H7 (cell line): ENCODE measurements at regions not wholly inside any gene's neighbourhood (a gene's known extent, or its start where the extent isn't known, plus 50 kb on each side); places are given as distances from the start of the nearest gene placed in this dataset.
A peak's percentile ranks its signal among the peaks of the same experiment; 100 is the strongest.

ENCODE experiments used
- DNase-seq: peaks from one replicate; pipeline ENCODE4 v3.0.0; 2012
- H3K27me3 ChIP-seq: 2 replicates; pipeline ENCODE4 v1.6.0; 2011; ENCODE audit warnings: mild to moderate bottlenecking, low read length; ENCODE audit not compliant: control insufficient read depth, insufficient read depth
- H3K36me3 ChIP-seq: replicated peaks from 2 replicates; pipeline ENCODE4 v1.5.1; 2011; ENCODE audit warnings: low read length; ENCODE audit not compliant: control insufficient read depth, insufficient read depth
- H3K4me3 ChIP-seq: 2 replicates; pipeline ENCODE4 v1.5.1; 2011; ENCODE audit warnings: low read depth, mild to moderate bottlenecking, control low read depth, low read length, moderate library complexity; ENCODE audit not compliant: insufficient read depth

DNA sequence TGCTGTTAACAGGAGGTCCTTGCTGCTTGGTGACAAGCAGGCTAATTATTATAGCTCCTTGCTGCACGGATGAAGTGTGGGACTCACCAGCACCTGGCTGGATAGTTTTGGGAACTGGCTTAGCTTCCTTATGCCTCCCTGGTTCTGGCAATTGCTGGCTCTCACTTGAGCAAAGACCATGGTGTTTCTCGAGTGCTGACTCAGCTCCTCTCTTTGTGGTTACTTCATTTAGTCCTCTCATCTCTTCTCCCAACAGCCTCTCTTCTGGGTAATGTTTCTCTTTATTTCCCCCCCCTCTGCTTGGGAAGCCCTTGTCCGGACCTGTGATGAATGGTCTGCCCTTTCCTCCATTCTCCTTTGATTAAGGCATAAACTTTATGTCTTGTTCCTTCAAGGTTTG lies 100.4 kb downstream of the CBLL2 start:
- Histone ChIP-seq H3K4me3 (no peak overlapping the region), H3K36me3 (no peaks in the 10 kb centered on the region), H3K27me3 (no peaks in the 10 kb centered on the region)
- DNase-seq = no peak

DNA sequence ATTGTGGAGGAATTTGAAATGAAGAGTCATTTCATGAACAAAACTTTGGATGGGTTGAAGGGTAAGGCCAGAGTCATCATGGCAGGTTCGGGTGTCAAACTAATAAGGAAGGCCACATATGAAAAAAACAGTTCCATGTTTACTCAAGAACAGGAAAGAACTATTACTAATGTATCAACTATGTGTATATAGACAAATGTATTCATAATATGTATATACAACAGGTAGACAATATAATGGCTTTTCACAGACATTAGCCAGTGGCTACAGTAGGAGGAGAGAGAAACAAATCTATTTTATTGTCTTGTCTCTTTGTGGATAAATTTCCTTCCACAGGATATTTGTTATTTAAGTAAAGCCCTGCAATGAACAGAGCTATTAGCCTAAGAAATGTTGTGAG lies 101.1 kb downstream of the CBLL2 start:
- H3K27me3 ChIP-seq = no peaks in the 10 kb centered on the region
- no peaks in the 10 kb centered on the region for H3K36me3 ChIP-seq
- no peak overlapping the region for H3K4me3 ChIP-seq
- no peak for DNase-seq

DNA sequence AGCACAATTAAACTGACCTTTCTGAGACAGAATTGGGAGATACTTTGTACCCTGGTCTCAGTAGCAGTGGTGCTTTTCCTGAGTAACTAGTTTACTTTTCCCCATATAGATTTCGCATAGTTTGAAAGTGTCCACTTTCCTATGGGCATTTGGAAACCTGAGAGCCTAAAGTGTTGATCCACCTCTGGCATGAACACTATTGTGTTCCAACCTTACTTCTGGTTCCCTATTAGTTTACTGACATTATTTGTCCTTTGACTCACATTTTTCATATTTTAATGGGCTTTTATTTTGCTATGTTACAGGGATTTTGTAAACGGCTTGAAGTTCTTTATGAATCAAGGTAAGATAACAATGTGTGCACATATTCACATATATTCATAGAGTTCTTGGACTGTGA lies 103.7 kb downstream of the CBLL2 start:
- H3K36me3 ChIP-seq = no peaks in the 10 kb centered on the region
- H3K4me3 ChIP-seq = no peak overlapping the region
- DNase-seq = no peak

DNA sequence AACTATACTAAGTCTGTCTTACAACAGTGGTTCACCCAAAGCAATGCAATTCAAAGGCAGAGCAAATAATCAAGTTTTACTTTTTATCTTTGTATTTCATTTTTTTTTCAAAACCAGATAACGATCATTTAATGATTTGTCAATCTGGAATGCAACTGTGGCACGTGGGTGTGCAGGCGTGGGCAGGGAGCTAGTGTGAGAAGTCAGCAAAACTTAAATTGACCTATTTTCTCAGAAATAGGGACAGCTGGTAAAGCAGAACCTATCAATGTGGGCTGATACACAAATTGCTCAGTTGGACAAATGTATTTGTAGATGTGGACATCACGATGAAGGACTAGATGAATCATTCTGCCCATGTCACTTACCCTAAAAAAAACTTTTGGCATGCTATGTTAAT lies 105.6 kb downstream of the CBLL2 start:
- Histone ChIP-seq H3K36me3 (no peaks in the 10 kb centered on the region), H3K4me3 (no peak overlapping the region), H3K27me3 (no peaks in the 10 kb centered on the region)
- no peak for DNase-seq

More for the DNA sequence above, 103.7 kb downstream of the CBLL2 start:
- no peaks in the 10 kb centered on the region for H3K27me3 ChIP-seq

DNA sequence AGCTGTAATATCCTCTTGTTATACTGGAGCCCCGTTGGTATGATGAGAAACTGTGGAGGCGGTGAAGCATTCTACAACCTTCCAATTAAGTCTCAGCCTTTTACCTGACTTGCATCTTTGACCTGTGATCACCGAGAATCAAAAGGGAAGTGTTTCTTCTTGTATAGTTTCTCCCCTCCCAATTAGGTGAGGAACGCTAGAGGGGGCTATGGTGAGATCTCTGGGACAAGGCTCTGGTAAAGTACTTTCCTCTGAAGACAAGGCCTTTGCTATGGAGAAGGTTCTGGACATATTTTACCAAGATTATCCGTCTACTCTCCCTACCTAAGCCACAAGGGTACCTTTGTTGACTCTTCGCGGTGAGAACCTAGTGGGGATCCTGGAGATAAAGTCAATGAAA lies 111.3 kb downstream of the CBLL2 start:
- peak; percentile 70 for DNase-seq
- no peak overlapping the region for H3K4me3 ChIP-seq
- no peaks in the 10 kb centered on the region for H3K36me3 ChIP-seq
- no peaks in the 10 kb centered on the region for H3K27me3 ChIP-seq

DNA sequence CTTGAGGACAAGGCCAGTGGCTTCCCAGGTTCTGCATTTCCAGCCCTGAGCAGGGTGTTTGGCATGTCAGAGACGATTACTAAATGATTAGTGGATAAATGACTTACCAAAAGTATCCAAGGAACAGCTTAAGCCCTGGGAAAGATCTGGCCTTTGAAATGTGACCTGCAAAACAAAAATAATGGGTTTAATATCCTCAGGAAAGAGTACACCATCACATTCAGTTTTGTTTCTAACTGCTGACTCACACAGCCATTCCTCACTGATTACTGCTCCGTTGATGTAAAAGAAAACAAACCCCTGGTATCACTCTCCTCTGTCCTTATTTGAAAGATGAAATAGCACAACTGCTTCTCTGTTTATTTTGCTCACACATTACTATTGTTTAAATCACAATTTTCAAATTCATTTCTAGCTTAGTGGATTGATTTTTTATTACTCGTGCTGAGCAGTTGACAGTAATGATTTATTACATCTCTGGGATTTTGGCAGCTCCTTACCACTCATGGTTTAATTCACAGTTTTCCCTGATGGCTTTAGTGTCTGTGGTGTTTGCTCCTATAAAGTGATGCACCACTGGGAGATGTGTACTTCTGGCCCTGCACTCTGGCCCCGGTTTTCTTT lies 117.0 kb downstream of the CBLL2 start:
- DNase-seq = no peak
- H3K4me3 ChIP-seq = no peak overlapping the region
- H3K36me3 ChIP-seq = no peaks in the 10 kb centered on the region
- H3K27me3 ChIP-seq = no peaks in the 10 kb centered on the region

DNA sequence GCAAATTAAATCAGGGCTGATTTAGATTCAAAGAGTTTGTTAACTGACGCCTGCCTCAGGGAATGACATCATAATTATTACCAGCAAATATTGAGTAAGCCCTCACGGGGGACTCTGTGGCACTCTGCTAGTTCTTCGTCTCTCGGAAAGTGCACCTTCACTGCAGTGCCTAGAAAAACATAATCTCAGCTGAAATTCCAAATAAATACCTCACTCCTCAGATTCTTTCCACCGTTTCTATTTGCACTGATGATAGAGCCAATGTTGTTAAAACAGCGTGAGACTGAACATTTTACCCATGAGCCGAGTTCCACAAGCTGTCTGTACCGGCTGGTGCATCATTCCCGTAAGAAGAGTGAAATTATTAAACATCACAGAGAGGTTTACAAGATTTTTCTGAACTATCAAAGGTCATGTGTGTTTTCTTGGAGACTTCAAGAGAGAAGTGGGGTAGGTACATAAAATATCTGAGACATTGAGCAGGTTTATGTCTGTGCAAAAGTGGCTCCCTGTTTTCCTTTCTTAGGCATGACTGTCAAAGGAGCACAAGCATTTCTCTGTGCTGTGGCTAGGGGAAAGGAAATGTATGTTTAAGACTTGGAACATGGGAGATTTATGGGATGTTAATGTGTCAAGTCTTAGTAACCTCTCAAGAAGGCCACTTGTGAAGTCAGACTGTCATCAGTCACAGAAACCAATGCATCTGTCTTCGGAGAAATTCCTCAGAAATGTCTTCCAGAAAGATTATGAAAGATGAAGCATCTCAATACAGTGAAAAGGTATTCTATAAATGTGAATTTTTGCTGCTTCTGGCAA lies 119.6 kb downstream of the CBLL2 start:
- Histone ChIP-seq H3K4me3 (no peak overlapping the region), H3K36me3 (no peaks in the 10 kb centered on the region), H3K27me3 (no peaks in the 10 kb centered on the region)
- no peak for DNase-seq

DNA sequence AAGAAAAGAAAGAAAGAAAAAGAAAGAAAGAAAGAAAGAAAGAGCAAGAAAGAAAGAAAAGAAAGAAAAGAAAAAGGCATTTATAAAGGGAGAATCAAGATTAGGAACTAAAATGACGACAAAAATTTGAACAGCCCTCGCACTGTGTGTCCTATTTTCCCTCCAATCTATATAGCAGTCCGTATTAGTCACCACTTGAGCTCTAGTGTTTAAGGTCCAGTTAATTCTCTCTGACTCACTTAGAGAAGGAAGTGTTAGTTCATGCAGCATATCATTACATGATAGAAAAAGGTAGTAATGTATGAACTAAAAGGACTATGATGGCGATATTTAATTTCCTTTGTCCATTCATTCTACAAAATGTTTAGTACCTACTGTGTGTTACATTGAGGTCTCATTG lies 122.7 kb downstream of the CBLL2 start:
- no peak overlapping the region for H3K4me3 ChIP-seq
- no peak for DNase-seq

DNA sequence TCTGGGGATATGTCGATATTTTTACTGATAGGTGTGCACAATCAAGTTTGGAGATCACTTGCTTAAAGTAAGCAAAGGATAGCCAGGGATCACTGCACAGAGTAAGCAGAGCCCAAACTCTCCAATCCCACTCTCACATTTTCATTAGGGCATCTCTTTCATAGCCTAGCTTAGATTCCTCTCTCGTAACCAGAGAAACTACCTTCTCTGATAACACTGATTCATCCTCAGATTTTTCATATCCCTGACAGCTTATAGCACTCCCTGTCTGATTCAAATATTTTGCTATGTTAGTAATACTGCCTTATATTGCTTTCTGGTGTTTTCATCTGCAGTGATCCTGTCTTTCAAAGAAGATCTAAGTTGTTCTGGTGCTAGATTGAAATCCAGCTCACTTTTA lies 123.7 kb downstream of the CBLL2 start:
- no peak overlapping the region for H3K4me3 ChIP-seq
- DNase-seq = no peak

More for the DNA sequence above, 122.7 kb downstream of the CBLL2 start:
- Histone ChIP-seq H3K36me3 (no peaks in the 10 kb centered on the region), H3K27me3 (no peaks in the 10 kb centered on the region)

DNA sequence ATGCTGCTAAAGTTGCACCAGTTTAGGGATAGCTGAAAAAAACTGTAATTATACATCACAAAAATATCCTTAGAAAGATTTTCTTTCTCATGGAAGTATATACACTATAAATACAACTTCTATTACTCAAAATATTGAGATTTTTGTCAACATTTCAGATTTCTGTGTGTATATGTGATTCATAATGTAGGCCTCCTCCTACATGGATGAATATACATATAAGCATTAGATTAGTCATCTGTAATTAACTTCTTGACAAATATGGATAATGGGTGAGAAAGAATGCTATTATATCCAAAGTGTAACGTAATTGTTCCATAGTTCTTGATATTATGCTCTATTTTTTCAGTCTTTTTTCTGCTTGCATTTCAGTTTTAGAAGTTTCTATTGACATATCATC lies 124.9 kb downstream of the CBLL2 start:
- no peaks in the 10 kb centered on the region for H3K36me3 ChIP-seq
- no peak overlapping the region for H3K4me3 ChIP-seq
- H3K27me3 ChIP-seq = no peaks in the 10 kb centered on the region
- no peak for DNase-seq

More for the DNA sequence above, 123.7 kb downstream of the CBLL2 start:
- Histone ChIP-seq H3K27me3 (no peaks in the 10 kb centered on the region), H3K36me3 (no peaks in the 10 kb centered on the region)

DNA sequence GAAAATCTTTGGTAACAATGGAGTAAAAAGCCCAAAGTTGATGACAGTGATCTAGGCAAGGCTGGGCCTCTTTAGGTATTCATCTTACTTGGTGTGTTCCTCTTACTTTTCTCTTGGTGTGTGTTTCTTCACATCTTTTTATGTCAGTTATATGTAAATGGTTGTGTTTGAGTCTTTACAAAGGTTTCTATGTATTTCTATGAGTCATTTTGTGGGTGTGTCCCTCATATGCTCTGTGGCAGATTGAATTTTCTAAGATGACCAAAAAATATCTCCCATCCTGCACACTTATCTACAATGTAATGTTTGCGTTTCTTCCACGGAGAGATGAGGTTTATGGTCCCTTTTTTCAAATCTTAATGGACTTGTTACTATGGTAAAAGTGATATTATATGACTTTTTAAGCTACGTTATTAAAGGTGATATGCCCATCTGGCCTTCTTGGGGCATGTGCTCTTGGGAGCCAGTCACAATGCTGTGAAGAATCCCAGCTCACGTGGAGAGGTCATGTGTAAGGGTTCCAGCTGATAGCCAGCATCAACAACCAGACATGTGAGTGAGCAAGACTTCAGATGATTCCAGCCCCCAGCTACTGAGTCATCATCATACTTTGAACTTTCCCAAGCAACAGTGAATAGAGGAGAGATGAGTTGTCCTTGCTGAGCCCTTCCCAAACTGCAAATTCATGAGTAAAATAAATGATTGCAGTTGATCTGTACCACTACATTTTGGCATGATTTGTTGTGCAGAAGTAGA lies 126.9 kb downstream of the CBLL2 start:
- no peak for DNase-seq
- Histone ChIP-seq H3K36me3 (no peaks in the 10 kb centered on the region), H3K4me3 (no peak overlapping the region), H3K27me3 (no peaks in the 10 kb centered on the region)

DNA sequence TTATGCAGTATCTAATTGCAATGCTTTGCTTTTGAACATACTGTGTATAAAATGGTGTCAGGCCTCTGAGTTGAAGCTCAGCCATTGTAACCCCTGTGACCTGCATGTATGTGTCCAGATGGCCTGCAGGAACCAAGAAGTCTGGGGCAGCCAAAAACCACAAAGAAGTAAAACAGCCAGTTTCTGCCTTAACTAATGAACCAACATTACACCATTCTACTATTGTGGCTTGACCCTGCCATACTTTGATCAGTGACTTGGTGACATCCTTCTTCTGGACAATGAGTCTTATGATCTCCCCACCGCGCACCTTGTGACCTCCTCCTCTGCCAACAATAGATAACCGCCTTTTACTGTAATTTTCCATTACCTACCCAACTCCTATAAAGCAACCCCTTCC lies 131.6 kb downstream of the CBLL2 start:
- no peak for DNase-seq
- H3K27me3 ChIP-seq = no peaks in the 10 kb centered on the region
- no peaks in the 10 kb centered on the region for H3K36me3 ChIP-seq
- H3K4me3 ChIP-seq = no peak overlapping the region

DNA sequence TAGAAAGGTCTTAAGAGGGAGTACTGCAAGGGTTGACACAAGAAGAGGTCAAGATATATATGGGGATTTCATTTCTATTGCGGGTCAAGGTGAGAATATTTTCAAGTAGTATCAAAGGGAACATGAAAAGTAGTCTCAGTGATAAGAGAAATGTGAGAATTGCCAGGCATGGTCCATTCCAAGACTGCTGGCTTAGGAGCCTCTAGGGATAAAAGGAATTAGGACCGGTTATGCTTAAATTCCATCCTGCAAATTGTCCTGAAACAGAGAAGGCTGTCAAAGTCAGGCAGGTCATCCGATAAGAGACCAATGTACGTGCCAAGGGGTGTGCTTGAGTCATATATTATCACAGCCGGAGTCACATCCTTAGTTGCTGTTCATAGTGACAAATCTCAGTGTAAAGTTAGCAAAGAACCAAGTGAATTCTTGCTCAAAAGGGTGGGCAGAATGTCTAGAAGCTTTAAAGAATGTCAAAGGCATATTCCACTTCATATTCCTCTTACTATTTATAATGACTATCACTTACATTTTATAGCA lies 133.6 kb downstream of the CBLL2 start:
- H3K4me3 ChIP-seq = no peak overlapping the region
- no peaks in the 10 kb centered on the region for H3K27me3 ChIP-seq
- H3K36me3 ChIP-seq = no peaks in the 10 kb centered on the region
- no peak for DNase-seq

DNA sequence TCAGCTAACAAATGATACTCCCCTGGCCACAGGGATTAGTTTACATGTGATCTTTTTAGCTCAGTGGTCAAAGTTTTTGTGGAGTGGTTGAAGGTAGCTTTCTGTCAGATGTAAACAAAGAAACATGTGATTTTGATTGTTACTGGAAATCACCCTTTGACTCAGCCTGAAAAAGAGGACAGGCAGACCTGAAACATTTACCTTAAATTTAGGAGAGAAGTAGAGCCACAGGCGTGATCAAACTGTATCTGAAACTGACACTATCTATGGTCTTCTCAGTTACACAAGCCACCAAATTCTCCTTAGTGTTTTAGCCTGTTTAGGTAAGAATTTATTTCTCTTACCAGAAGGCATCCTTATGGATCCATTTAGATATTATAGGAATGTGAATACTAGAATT lies 136.7 kb downstream of the CBLL2 start:
- DNase-seq = no peak
- Histone ChIP-seq H3K36me3 (no peaks in the 10 kb centered on the region), H3K4me3 (no peak overlapping the region), H3K27me3 (no peaks in the 10 kb centered on the region)
